ENCODE measurements at regions not wholly inside any gene's neighbourhood (a gene's known extent, or its start where the extent isn't known, plus 50 kb on each side); places are given as distances from the start of the nearest gene placed in this dataset.

- TF ChIP-seq EZH2phosphoT487 (IDR thresholded peaks at IDR 0.05; ENCODE audit: unreplicated experiment), result no peak
- TF ChIP-seq ZNF114 (CRISPR knock-in tag; IDR thresholded peaks at IDR 0.05), result no peak
Observed at GRCh38 chr14:65849091-65849490, 436.6 kb downstream of the FUT8 start (continued).

- H3K4me1 ChIP-seq (ENCODE audit: insufficient read depth), result no peaks in the 10 kb centered on the region
- ATAC-seq (no peak), DNase-seq (ENCODE audit: low spot score) (no peak)
- no peaks in the 10 kb centered on the region for H3K27me3 ChIP-seq (ENCODE audit: insufficient read depth)
- H3K36me3 ChIP-seq (ENCODE audit: insufficient read depth), result no peaks in the 10 kb centered on the region
- 0 out of 2 replicates have a peak, but pooled peaks cover 12% of the 10 kb centered on the region for H3K9me2 ChIP-seq (ENCODE audit: insufficient read depth)
- H3K79me2 ChIP-seq (replicated peaks; ENCODE audit: insufficient read depth), result no peaks in the 10 kb centered on the region
- H3F3A ChIP-seq (replicated peaks; ENCODE audit: low read depth), result no peaks in the 10 kb centered on the region
- no peak overlapping the region for H2AFZ ChIP-seq
- no peak overlapping the region for H3K4me3 ChIP-seq
- Mint-ChIP-seq H3K4me1 (peaks cover 3% of the 10 kb centered on the region; the same call in 1 of the 3 replicates), H3K36me3 (ENCODE audit: low read depth) (no peaks in the 10 kb centered on the region), H3K4me3 (no peak overlapping the region), H3K27ac (no peak overlapping the region), H3K27me3 (ENCODE audit: insufficient read depth, low read depth, poor library complexity) (peaks cover 4% of the 10 kb centered on the region), H3K9me3 (peaks cover 2% of the 10 kb centered on the region; the same call in 1 of the 3 replicates)
- no peak overlapping the region for H3K27ac ChIP-seq (ENCODE audit: low read depth)
- no peak overlapping the region for H3K4me2 ChIP-seq
- no peaks in the 10 kb centered on the region for H4K20me1 ChIP-seq (replicated peaks; ENCODE audit: insufficient read depth)
- TF ChIP-seq REST (IDR thresholded peaks at IDR 0.05; ENCODE audit: unreplicated experiment) (no peak), CREB1 (CRISPR knock-in tag; IDR thresholded peaks at IDR 0.05; ENCODE audit: low read depth) (no peak), EZH2 (IDR thresholded peaks at IDR 0.05; ENCODE audit: low read depth, unreplicated experiment) (no peak), ZNF462 (CRISPR knock-in tag; IDR thresholded peaks at IDR 0.05) (no peak), ZNF114 (CRISPR knock-in tag; IDR thresholded peaks at IDR 0.05) (no peak), CTCF (conservative IDR thresholded peaks at IDR 0.05; ENCODE audit: low read depth in 2 of 2) (no peak), STAT1 (IDR thresholded peaks at IDR 0.05; ENCODE audit: unreplicated experiment) (no peak), EZH2phosphoT487 (IDR thresholded peaks at IDR 0.05; ENCODE audit: unreplicated experiment) (no peak), ETS1 (IDR thresholded peaks at IDR 0.05) (no peak), POLR2AphosphoS5 (IDR thresholded peaks at IDR 0.05; ENCODE audit: low read depth) (no peak), ZNF331 (CRISPR knock-in tag; IDR thresholded peaks at IDR 0.05; ENCODE audit: low read depth) (no peak), JUNB (IDR thresholded peaks at IDR 0.05; ENCODE audit: unreplicated experiment) (no peak), NANOG (IDR thresholded peaks at IDR 0.05; ENCODE audit: borderline replicate concordance) (no peak)
Observed at GRCh38 chr14:65849558-65849957, 437.0 kb downstream of the FUT8 start.
